Uterus (tissue), 3 donors: ENCODE measurements at regions not wholly inside any gene's neighbourhood (a gene's known extent, or its start where the extent isn't known, plus 50 kb on each side); places are given as distances from the start of the nearest gene placed in this dataset.

Experiments
- DNase-seq, 2 donors: peaks; one replicate each; pipeline ENCODE4 v3.0.0-alpha.2; 2019 to 2020
- H3K27ac ChIP-seq, 2 donors: fragments of 200-600 bp; sonication (generic); 1 replicate in 1 of 2; 2 replicates in 1 of 2; pipeline ENCODE4 v1.5.1; 2016 to 2018
- H3K27me3 ChIP-seq, 2 donors: fragments of 200-600 bp; sonication (generic); one replicate each; pipeline ENCODE4 v1.5.1; 2018 to 2019; ENCODE audit warnings: control low read depth in 1 of 2
- H3K36me3 ChIP-seq, 2 donors: fragments of 200-600 bp; sonication (generic); one replicate each; pipeline ENCODE4 v1.5.1; 2019; ENCODE audit warnings: control low read depth in 1 of 2
- H3K4me1 ChIP-seq, 2 donors: fragments of 200-600 bp; sonication (generic); one replicate each; pipeline ENCODE4 v1.5.1; 2018 to 2019; ENCODE audit warnings: control low read depth in 1 of 2
- H3K4me3 ChIP-seq, 2 donors: fragments of 200-600 bp; sonication (generic); 1 replicate in 1 of 2; 2 replicates in 1 of 2; pipeline ENCODE4 v1.5.1; 2018 to 2019; ENCODE audit warnings: mild to moderate bottlenecking in 1 of 2
- H3K9me3 ChIP-seq, 2 donors: fragments of 200-600 bp; sonication (generic); one replicate each; pipeline ENCODE4 v1.5.1; 2019; ENCODE audit warnings: control low read depth in 1 of 2
- CTCF ChIP-seq, 4 experiments: fragments of 200-600 bp in 2 of 4; fragments of 450-650 bp in 2 of 4; sonication (generic) in 2 of 4; IDR thresholded peaks; one replicate each; pipeline ENCODE4 v1.5.1; 2016 to 2019; ENCODE audit warnings: antibody characterized with exemption in 4 of 4, mild to moderate bottlenecking in 2 of 4, moderate library complexity in 1 of 4
- POLR2A ChIP-seq, 2 donors: fragments of 450-650 bp; IDR thresholded peaks; one replicate each; pipeline ENCODE4 v1.6.1; 2016; ENCODE audit warnings: antibody characterized with exemption in 2 of 2, mild to moderate bottlenecking in 1 of 2, moderate library complexity in 1 of 2
- intact Hi-C: fragments of 100-400 bp; cut with DNase I; formaldehyde crosslinking; loops from one replicate; pipeline ENCODE4 v1.15.1; 2023; ENCODE audit warnings: low total_unique reads
- donor health status: DM: yes; HTN: yes; CAD: no.

GRCh38 chr20:12874933-12875332 is 133.8 kb upstream of the SPTLC3 start:
- Histone ChIP-seq H3K9me3 (no peaks in the 10 kb centered on the region), H3K27ac (no peak overlapping the region), H3K4me3 (no peak overlapping the region), H3K27me3 (no peaks in the 10 kb centered on the region), H3K4me1 (no peaks in the 10 kb centered on the region), H3K36me3 (no peaks in the 10 kb centered on the region)
- intact Hi-C loops: no loop called here
- TF ChIP-seq CTCF (IDR thresholded peaks at IDR 0.05) (no peak), POLR2A (IDR thresholded peaks at IDR 0.05) (no peak)
- no peak for DNase-seq

GRCh38 chr20:12875510-12875909 is 133.3 kb upstream of the SPTLC3 start:
- DNase-seq: no peak
- Histone ChIP-seq H3K4me3 (no peak overlapping the region), H3K4me1 (no peaks in the 10 kb centered on the region), H3K27ac (no peak overlapping the region), H3K36me3 (no peaks in the 10 kb centered on the region), H3K27me3 (no peaks in the 10 kb centered on the region), H3K9me3 (no peaks in the 10 kb centered on the region)
- TF ChIP-seq POLR2A (IDR thresholded peaks at IDR 0.05) (no peak), CTCF (IDR thresholded peaks at IDR 0.05) (no peak)
- intact Hi-C loops: no loop called here

- Histone ChIP-seq H3K4me1 (no peaks in the 10 kb centered on the region), H3K36me3 (no peaks in the 10 kb centered on the region), H3K4me3 (no peak overlapping the region), H3K27ac (no peak overlapping the region), H3K27me3 (no peaks in the 10 kb centered on the region), H3K9me3 (no peaks in the 10 kb centered on the region)
- no peak for TF ChIP-seq POLR2A (IDR thresholded peaks at IDR 0.05)
- TF ChIP-seq CTCF (IDR thresholded peaks at IDR 0.05): no peak
- intact Hi-C loops: no loop called here
- DNase-seq: no peak
These were observed 125.8 kb upstream of the SPTLC3 start for GRCh38 chr20:12882832-12883506.

- Histone ChIP-seq H3K4me1 (no peaks in the 10 kb centered on the region), H3K9me3 (no peaks in the 10 kb centered on the region), H3K27me3 (no peaks in the 10 kb centered on the region), H3K36me3 (no peaks in the 10 kb centered on the region), H3K4me3 (no peak overlapping the region), H3K27ac (no peak overlapping the region)
- intact Hi-C loops: no loop called here
- TF ChIP-seq CTCF (IDR thresholded peaks at IDR 0.05) (no peak), POLR2A (IDR thresholded peaks at IDR 0.05) (no peak)
- no peak for DNase-seq
These were observed 125.3 kb upstream of the SPTLC3 start for GRCh38 chr20:12883507-12883885.

- H3K27ac ChIP-seq: no peak overlapping the region
- H3K36me3 ChIP-seq: no peaks in the 10 kb centered on the region
- no peaks in the 10 kb centered on the region for H3K9me3 ChIP-seq
- H3K4me3 ChIP-seq: no peak overlapping the region
- no peak for TF ChIP-seq POLR2A (IDR thresholded peaks at IDR 0.05)
- no peak for TF ChIP-seq CTCF (IDR thresholded peaks at IDR 0.05)
- DNase-seq: no peak
- no peaks in the 10 kb centered on the region for H3K27me3 ChIP-seq
- intact Hi-C loops: no loop called here
- H3K4me1 ChIP-seq: no peaks in the 10 kb centered on the region
These were observed 122.0 kb upstream of the SPTLC3 start for GRCh38 chr20:12886618-12887363.
